H1 (cell line): ENCODE measurements at regions not wholly inside any gene's neighbourhood (a gene's known extent, or its start where the extent isn't known, plus 50 kb on each side); places are given as distances from the start of the nearest gene placed in this dataset.

Experiments
- ATF3 ChIP-seq: IDR thresholded peaks from 2 replicates; pipeline ENCODE4 v1.6.1; 2011; ENCODE audit warnings: low read depth, mild to moderate bottlenecking, low read length; ENCODE audit not compliant: insufficient read depth
- CTCF ChIP-seq, 3 experiments: IDR thresholded peaks; 1 replicate in 2 of 3; 2 replicates in 1 of 3; pipeline versions ENCODE4 v1.5.1 to v1.6.1; 2011; ENCODE audit warnings: low read length in 3 of 3, mild to moderate bottlenecking in 3 of 3, inconsistent platforms in 2 of 3, low read depth in 1 of 3, moderate library complexity in 1 of 3; ENCODE audit not compliant: insufficient read depth in 1 of 3; ENCODE audit errors: control extremely low read depth in 1 of 3
- EZH2 ChIP-seq: fragments of 200-600 bp; sonication (generic); IDR thresholded peaks from 2 replicates; pipeline ENCODE4 v1.7.1; 2012; ENCODE audit warnings: low read depth, mild to moderate bottlenecking, moderate library complexity, low read length, inconsistent platforms; ENCODE audit not compliant: severe bottlenecking
- FOSL1 ChIP-seq: IDR thresholded peaks from 2 replicates; pipeline ENCODE4 v1.6.1; 2011; ENCODE audit warnings: mild to moderate bottlenecking, low read depth, low read length, moderate library complexity; ENCODE audit not compliant: insufficient read depth
- GTF2F1 ChIP-seq: IDR thresholded peaks from 2 replicates; pipeline ENCODE4 v1.6.1; 2012; ENCODE audit warnings: low read depth, low read length, improper control_type of control experiment, borderline replicate concordance
- JUND ChIP-seq: IDR thresholded peaks from 2 replicates; pipeline ENCODE4 v1.6.1; 2011; ENCODE audit warnings: mild to moderate bottlenecking, improper control_type of control experiment, low read length
- POLR2A ChIP-seq, 2 experiments: IDR thresholded peaks; 1 replicate in 1 of 2; 2 replicates in 1 of 2; pipeline ENCODE4 v1.6.1; 2011; ENCODE audit warnings: low read depth in 2 of 2, low read length in 2 of 2, mild to moderate bottlenecking in 2 of 2; ENCODE audit errors: control extremely low read depth in 1 of 2
- RAD21 ChIP-seq, 2 experiments: IDR thresholded peaks in 1 of 2; conservative IDR thresholded peaks in 1 of 2; 2 replicates each; pipeline ENCODE4 v1.6.1; 2011; ENCODE audit warnings: low read depth in 2 of 2, low read length in 2 of 2, improper control_type of control experiment in 1 of 2, inconsistent platforms in 1 of 2, mild to moderate bottlenecking in 1 of 2, moderate library complexity in 1 of 2
- TEAD4 ChIP-seq: IDR thresholded peaks from 2 replicates; pipeline ENCODE4 v1.6.1; 2012; ENCODE audit warnings: low read depth, low read length, inconsistent platforms, mixed read lengths
- ZNF274 ChIP-seq: IDR thresholded peaks from 2 replicates; pipeline ENCODE4 v1.7.0; 2012; ENCODE audit warnings: low read length, borderline replicate concordance; ENCODE audit errors: extremely low read depth

GRCh38 chr20:5260889-5261288 is 55.9 kb downstream of the PROKR2 start:
- TF ChIP-seq ZNF274 (no peak), CTCF (IDR thresholded peaks at IDR 0.05; ENCODE audit: control extremely low read depth in 1 of 3, insufficient read depth in 1 of 3, low read depth in 1 of 3, low read length in 3 of 3) (no peak), GTF2F1 (no peak), JUND (no peak), POLR2A (IDR thresholded peaks at IDR 0.05; ENCODE audit: control extremely low read depth in 1 of 2, low read depth in 2 of 2, low read length in 2 of 2) (no peak), TEAD4 (no peak), RAD21 (IDR thresholded peaks at IDR 0.05 in 1 of 2, conservative IDR thresholded peaks at IDR 0.05 in 1 of 2; ENCODE audit: low read depth in 2 of 2, low read length in 2 of 2) (no peak), ATF3 (no peak), FOSL1 (no peak), EZH2 (no peak)
